EH (cell line): ENCODE measurements at regions not wholly inside any gene's neighbourhood (a gene's known extent, or its start where the extent isn't known, plus 50 kb on each side); places are given as distances from the start of the nearest gene placed in this dataset.

Source experiments
- DNase-seq: peaks from one replicate; pipeline ENCODE4 v3.0.0-alpha.2; 2015; ENCODE audit warnings: low read depth

DNA sequence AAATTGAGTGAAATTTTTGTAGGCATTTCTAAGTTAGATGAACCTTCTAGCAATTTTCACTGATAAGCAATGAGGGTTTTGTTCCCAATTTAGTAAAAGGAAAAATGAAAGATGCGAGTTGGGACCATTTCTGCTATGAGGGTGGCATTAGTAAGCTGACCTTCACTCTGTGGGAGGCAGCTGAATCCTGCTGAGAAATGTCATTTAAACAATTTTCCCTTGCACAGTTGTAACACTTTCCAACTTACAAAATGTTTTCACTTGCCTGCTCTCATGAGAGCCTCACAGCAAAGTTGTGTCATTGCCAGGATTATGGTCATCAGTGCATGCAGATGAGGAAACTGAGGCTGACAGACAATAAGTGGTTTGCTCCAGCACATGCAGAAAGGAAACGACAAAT, 527.7 kb downstream of the TNS1 start:
- peak; percentile 21 for DNase-seq

DNA sequence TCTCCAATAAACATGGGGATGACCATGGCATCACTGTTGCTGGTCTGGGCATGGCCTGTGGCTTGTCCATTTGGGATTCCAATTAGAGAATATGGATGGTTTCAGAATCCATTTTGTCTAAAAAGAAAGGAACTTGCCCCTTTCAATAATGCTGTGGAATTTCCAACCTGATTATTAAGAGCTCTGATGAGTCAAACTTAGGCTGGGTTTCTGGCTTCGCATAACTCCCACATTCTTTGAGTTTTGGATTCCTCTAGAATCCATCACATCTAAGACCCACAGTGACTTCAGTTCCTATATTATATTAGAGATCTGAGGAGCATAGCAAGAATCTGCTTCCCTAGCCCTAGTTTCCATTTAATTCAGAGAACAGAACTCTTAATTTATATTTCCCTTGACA, 531.5 kb downstream of the TNS1 start:
- peak; percentile 79 for DNase-seq

DNA sequence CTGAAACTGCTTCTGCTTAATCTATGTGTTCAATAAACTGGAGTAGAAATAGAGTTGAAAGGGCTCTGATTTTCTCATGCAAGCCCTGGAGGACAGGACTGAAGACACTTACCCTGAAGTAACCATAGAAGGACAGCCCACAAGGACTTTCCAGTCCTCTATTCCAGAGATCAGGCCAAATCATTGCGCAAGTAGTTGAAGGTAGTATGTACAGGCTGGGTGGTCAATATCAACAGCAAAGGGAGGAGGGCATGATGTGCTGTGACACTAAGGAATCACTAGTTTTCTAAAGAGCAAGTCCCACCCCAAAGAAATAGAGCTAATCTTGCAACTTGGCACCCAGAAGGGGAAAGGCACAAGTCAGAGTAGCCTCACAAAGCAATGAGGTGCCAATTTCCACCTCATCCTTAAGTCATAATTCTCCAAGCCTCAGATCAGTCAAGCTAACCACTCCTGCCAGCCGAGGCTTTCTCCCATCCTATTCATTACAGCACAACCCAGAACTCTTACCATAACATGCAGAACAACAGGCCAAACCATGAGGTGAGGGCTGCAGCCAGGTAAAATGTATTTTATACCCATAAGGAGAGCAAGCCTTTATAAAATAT, 533.5 kb downstream of the TNS1 start:
- DNase-seq, result no peak

DNA sequence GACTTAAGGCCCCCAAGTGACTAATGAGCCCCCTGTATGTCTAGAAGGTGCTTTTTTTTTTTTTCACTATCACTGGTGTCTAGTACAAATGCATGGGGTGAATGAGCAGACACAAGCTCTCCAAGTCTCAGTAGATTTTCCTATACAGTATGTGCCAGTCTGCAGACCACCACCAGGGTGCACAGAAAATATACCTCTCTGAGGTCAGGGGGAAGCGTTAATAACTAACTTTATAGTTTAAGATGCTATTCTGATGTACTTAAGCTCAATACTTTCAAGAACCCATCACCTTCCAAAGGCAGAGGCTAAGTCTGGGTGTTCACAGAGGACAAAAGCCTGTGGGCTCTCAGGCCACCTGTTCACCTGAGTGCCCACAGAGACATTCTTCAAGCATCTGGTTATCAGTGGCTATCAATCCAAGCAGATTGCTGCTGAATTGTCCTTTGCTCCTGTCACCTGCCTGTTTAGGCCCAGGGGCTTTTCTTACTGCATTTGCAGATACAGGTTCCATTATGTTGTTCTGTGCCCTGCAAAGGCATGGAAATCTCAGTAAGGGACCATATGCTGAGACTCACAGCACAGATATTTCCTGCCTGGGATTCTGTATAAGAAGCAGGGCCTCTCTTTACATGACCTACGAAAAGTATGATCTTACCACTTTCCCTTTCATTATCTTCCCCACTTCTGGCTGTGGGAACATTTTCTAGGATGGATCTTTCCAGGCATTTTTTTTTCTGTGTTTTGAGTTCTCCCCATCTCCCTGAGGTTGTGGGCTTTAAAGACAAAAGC, 534.6 kb downstream of the TNS1 start:
- peak; percentile 31 for DNase-seq

DNA sequence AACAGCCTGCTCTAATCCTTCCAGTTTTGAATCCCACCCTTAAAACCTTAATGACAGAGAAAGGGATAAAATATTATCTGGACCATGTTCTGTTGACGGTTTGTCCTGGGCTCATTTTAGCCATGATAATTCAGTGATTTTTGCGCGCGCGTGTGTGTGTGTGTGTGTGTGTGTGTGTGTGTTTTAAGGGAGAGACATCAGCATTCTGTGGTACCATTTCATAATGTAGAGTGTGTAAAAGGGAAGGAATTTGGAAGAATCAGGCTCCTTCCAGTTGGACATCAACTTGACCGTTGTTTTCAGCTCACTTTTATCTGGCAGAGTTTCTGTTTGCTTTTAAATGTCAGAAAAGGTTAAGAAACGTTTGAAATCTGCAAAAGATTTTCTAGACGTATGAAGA, 535.5 kb downstream of the TNS1 start:
- DNase-seq, result no peak

DNA sequence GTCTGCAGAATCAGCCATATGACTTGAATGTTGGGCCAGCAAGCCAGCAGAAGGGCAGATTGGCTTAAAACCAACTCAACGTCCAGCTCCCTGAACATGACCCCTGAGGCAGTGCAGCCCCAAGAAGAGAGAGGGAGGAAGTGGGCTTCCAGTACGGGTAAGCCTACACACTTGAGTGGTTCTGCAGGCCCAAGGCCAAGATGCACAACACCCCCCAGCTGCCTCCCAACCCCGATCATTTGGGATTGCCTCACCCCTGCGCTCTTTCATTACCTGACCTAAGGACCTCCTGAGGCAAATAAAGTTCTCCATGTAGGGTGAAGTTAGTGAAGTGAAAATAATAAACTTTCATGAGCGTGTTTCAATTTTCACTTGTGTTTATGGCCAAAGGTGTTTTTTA, 536.0 kb downstream of the TNS1 start:
- DNase-seq, result no peak

DNA sequence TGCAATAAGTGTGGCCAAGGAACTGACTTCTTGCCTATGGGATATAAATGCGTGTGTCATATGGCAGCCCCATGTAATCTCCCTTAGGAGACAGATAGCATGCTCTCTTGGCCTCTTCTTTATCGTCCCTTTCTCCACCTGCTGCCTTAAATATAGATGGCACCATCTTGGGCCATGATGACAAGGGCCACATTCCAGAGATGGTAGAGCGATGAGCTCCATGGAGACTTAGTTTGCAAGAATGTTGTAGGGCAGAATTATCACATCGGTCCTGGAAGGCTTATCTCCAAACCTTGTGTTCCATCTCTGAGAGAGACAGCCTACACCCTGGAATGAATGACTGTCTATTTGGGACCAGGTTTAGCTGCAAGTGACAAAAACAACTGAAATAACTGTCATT, 536.7 kb downstream of the TNS1 start:
- peak; percentile 13 for DNase-seq

DNA sequence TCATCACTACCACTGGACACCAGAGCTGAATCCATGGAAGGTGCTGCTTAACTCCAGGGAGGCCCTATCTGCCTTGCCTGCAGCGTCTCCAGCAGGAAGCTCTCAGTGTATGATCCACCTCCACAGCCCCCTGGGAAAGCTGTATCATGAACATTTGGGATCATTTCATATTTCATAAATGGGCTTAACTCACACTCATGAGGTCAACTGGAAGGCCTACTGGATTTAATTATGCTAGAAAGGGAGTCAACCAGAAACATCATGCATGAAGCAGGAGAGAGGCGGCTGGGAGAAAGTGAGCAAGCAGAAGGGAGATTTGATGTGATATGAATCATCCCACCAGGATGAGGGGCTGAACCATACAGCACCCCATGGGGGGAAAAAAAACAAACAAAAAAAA, 537.7 kb downstream of the TNS1 start:
- peak; percentile 15 for DNase-seq

DNA sequence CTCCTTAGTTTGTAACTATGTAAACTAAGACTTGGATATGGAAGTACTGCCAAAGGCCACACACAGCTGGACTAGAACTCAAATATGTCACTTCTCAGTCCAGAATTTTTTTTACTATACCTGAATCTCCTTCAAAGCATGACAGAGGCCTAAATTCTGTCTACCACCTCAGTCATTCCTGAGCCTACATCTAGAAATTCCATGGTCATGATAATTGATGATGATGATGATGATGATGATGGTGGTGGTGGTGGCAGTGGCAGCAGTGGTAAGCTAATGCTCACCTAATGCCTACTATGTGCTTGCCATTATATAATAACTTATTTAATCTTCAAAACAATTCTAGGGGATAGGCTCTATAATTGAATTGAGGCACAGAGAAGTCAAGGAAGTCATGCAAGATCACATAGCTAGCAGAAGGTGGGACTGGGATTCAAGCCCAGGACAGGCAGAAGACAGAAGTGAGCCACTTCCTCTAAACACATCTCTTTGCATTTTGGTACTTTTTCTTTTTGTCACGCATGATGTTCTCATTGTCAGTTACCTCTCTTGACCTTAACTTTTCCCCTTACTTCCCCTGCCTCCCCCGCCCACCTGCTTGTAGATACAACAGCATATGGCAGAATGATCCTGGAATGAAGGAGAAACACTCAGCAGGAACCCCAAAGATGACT, 539.3 kb downstream of the TNS1 start:
- DNase-seq, result no peak

DNA sequence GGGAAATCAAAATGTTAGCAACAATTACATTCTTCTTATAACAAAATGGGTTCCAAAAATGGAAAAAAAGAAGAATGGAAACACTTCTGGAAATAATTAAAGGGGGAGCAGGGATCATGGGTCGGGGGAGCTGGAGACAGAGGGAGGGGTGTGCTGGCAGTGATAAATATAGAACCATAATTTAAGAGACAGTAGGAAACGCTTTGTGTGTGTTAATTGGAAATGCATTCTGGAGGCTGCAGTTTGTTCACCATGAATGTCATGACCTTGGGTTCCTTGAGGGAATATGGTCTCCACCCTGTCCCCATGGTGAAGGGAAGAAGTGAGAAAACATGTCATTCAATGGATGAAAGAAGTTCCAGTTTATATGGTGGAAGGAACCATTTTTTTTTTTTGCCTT, 540.7 kb downstream of the TNS1 start:
- no peak for DNase-seq

DNA sequence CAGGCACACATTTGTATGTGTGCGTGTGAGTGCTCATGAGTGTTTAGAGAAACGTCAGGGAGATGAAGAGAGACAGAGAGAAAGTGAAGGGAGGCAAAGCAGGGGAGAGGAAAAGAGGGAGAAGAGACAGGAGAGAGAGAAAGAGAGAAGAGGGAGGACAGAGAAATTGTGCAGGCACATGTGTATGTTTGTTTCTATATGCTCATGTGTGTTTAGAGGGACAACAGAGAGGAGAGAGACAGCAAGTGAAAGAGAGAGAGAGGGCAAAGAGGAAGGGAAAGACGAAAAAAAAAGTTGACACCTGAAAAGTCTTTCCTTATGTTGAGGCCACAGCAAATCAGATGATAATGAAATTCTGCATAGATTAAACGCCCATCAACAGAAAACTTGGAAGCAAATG, 541.1 kb downstream of the TNS1 start:
- DNase-seq, result no peak

DNA sequence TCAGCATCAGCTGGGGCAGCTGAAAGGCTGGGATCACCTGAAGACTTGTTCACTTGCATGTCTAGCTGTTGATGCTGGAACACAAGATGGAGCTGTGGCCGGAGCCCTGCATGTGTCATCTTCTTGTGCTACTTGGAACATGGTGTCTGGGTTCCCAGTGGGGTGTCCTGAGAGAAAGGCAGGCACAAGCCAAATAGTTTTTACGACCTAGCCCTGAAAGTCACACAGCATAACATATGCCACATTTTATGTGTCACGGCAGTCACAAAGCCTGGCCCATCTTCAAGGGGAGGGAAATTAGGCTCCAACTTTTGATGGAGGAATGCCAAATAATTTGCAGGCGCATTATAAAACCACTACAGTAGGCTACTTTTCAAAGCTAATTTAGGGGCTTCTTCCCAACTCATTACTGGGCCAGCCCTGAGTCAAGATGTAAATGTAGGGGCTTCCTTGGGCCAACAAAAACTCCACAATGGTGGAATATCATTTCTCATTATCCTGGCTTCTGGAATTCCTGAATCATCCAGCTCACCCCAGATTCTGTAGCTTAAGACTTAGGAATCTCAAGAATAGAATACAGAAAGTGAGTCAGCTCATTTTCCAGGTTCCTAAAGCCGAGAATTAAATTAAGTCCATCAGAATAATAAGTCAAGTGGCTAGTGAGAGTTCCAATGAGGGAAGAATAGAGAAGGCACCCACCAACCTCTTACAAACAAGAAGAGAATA, 543.0 kb downstream of the TNS1 start:
- DNase-seq, result peak; percentile 73

DNA sequence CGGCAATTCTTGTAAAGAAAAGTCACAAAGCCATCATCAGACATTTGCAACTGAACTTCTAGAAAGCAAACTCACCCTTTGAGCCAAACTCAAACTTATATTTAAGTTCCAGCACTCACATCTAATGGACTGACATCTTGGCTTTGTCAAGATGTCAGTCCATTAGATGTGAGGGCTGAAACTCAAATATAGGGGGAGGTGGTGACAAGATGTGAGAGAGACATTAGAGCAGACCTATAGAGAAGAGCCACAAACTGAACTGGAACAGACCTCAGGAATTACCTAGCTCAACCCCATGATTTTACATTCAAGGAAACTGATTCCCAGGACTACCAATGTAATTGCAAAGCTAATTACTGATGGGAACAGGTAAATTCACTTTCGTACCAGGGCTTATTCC, 543.8 kb downstream of the TNS1 start:
- no peak for DNase-seq

DNA sequence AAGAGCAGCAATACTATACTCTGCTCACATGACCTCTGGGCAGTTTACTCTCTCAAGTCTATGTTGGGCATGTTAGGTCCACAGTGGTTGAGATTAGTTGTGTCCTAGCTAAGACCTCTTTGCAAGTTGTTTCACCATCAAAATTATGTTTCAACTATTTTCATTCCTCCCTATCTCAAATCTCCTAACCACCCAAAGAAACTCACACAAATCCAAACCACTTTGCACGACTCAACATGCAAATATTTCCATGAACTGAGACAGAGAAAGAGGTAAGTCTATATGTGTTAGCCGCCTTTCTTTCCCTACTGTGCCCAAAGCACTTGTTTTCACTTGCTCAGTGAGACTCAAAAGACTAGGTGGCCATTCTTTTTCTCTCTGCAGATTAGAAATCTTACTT, 546.8 kb downstream of the TNS1 start:
- peak; percentile 26 for DNase-seq

DNA sequence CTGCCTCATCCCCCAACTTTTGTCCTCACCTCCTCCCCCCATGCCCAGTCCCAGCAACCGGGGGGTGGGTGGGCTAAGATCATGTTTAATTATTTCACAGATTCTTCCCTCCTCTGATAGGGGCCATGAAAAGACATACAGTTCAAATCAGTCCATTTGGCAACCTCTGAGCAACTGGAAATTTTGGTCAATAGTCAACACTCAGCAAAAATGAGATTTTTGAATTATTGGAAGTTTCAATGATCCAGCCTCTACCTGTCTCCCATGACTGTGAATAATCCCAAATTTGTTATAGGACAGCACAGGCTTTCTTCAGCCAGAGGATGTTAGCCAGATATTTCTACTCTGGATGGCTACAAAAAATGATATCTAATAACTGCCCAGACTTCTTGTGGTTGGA, 549.9 kb downstream of the TNS1 start:
- no peak for DNase-seq

DNA sequence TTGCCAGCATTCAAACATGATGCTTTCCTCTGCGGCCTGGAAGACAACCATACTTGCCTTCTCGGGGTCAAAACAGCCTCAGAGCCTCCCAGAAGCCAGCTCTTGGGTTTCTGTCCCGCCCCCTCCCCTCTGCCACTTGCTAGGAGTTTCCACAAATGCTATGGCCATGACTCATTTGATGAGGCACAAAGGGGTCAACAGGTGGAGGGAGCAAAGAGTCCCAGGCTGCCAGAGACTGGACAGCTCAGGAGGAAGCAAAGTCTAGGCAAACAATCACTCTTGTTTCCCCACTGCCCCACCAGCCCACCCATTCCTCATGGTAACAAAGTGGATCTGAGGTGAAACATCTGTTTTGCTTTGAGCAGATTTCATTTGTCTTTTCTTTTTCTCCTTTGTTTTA, 551.1 kb downstream of the TNS1 start:
- DNase-seq, result peak; percentile 47

DNA sequence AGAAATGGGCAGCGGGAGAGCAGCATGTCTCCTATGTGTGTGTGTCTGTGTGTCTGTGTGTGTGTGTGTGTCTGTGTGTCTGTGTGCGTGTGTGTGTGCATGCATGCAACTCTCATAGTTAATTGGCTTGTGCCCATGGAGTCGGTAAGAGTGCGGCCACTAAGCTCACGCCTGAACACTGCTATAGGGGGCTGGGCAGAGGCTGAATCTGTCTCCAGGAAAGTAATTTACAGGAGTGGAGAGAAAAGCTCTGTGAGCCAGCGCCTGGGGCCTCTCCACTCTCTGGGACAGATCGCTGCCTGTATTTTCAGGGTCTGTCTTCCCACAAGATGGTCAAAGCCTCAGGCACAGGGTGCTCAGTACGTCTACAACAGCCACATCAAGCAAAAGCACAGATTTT, 553.4 kb downstream of the TNS1 start:
- DNase-seq, result no peak

DNA sequence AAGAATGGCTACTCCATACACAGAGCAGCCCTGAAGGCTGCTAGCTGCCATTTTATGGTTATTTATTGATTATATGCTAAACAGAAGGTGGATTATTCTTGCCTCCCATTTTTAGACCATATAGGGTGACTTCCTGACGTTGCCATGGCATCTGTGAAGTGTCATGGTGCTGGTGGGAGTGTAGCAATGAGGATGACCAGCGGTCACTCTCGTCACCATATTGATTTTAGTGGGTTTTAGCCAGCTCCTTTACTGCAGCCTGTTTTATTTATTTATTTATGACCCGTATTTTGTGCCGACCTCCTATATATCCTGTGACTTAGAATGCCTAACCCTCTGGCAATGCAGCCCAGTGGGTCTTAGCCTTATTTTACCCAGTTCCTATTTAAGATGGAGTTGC, 553.9 kb downstream of the TNS1 start:
- DNase-seq, result no peak

DNA sequence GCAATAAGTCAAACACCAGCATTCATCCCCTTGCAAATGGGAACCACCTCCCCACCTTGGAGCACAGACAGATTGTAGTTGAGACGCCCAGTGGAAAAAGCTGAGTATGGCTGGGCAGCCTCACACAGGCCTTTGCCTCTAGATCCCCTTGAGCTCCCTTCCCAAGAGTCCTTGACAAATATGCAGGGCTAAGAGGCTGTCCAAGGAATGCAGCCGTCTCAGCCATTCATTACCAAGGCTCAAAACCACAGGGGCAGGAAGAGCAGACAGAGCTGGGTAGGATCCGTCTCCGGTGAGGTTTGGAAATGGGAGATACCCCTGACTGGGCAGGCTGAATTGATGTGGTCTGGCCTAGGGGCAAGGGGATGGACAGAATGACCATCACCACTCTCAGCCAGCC, 557.1 kb downstream of the TNS1 start:
- peak; percentile 31 for DNase-seq

DNA sequence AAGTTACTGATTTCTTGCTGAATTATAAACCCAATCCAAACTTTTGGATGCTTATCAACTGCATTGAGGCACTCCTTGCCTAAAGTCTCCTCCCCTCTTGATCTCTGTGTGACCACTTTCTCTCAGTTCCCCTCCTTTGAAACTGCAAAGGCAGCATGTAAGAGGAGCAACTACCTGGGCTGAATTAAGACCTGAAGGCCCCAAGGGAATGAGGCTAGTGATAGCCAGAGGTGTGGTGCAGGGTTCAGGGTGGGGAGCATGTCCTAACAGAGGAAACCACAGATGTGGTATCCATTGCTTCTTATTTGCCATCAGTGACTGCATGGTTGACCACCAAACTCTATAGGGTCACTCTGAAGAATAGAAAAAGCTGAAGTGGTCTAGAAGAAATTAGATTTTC, 557.9 kb downstream of the TNS1 start:
- DNase-seq, result no peak

DNA sequence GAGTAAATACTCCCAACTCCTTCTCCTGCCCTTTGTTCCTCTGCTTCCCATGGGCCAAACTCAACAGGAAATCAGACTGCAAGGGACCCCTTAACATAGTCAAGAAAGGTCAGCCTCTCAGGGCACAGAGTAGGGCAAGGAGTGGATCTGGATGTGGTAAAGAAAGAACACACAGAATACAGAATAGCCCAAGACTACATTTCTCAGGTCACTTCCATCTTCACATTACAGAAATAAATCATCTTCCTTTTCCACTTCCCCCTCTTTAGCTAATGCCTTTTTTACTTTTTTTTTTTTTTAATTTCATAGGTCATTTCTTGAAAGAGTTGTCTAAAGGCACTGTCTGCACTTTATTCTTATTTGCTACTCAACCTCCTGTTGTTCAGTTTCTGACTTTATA, 558.3 kb downstream of the TNS1 start:
- no peak for DNase-seq

DNA sequence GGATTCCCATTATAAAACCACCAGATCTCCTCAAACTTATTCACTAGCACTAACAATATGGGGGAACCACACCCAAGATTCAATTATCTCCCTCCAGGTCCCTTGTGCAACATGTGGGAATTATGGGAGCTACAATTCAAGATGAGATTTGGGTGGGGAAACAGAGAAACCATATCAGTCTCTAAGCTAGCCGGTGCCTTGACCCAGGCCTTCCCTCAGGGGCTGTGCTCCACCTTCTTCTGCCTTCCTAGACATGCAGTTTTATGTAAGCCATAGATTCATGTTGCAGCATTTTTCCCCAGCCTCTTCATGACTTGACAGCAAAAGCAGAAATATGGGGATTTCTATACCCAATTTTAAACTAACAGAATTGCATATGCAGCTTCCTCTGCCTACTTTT, 559.2 kb downstream of the TNS1 start:
- no peak for DNase-seq

DNA sequence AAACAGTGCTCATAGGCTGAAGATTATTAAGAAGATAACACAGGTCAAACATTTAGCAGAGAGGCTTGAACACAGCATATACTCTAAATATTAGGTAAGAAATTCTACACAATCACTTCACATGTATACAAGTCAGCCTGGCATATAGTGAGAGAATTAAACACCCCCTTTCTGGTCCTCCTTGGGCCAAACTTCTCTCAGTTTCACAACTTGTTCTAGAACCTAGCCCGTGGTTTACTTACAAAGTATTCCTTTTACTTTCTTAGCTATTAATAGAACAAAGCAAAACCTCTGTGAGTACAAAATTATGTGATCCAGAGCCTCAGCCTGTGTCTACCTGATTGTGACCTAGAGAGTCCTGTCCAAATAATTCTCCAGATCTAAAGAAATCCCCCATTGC, 562.8 kb downstream of the TNS1 start:
- no peak for DNase-seq
